Astrocyte of the spinal cord (primary cell): ENCODE measurements at regions not wholly inside any gene's neighbourhood (a gene's known extent, or its start where the extent isn't known, plus 50 kb on each side); places are given as distances from the start of the nearest gene placed in this dataset.

Source experiments
- DNase-seq: peaks from one replicate; pipeline ENCODE4 v3.0.0; 2011; ENCODE audit warnings: low read depth, low spot score
- H3K4me3 ChIP-seq: 2 replicates; pipeline ENCODE4 v1.5.1; 2011; ENCODE audit warnings: low read depth, mild to moderate bottlenecking, low read length, moderate library complexity
- in situ Hi-C: cut with HindIII; loops from 2 replicates; pipeline ENCODE4 v1.10.0; 2017; ENCODE audit warnings: low sequenced_read_pairs
- TF ChIP-seq, protein P1 (sequence below): IDR thresholded peaks from 2 replicates; pipeline ENCODE4 v1.5.1; 2012; ENCODE audit warnings: low read depth, mild to moderate bottlenecking, low read length, inconsistent platforms

DNA sequence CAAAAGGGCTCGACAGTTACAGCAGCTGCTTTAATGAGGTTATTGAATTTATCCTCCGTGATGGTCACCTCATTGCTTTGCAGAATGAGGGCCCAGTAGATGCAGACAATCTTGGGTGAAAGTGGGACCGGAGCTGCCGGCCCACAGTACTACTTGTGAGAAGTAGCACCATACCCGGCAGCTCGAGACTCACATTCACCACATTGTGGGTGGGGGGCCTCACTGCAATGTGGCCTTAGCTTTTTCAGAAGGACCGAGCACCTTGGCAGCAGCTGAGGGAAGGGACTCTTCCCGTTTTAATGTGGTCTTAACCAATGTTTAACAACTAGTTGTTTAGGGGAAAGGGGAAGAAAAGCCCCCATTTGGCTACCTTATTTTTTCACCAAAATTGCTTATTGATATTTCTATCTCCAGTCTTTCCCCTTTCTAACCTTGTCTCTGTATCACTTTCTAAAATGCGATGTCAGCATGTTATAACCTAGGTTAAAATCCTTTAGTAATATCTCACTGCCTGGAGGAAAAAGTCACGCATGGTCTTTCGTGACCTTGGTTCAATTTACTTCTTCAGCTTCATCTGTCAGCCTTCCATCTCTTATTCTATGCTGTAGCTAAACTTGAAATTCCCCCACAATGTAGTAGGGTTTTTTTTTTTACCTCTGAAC, 87.4 kb upstream of the PHYHIPL start:
- in situ Hi-C loops = no loop called here

GRCh38 chr10:59090817-59091622, 85.4 kb upstream of the PHYHIPL start:
- in situ Hi-C loops = no loop called here
- TF ChIP-seq, protein P1, sequence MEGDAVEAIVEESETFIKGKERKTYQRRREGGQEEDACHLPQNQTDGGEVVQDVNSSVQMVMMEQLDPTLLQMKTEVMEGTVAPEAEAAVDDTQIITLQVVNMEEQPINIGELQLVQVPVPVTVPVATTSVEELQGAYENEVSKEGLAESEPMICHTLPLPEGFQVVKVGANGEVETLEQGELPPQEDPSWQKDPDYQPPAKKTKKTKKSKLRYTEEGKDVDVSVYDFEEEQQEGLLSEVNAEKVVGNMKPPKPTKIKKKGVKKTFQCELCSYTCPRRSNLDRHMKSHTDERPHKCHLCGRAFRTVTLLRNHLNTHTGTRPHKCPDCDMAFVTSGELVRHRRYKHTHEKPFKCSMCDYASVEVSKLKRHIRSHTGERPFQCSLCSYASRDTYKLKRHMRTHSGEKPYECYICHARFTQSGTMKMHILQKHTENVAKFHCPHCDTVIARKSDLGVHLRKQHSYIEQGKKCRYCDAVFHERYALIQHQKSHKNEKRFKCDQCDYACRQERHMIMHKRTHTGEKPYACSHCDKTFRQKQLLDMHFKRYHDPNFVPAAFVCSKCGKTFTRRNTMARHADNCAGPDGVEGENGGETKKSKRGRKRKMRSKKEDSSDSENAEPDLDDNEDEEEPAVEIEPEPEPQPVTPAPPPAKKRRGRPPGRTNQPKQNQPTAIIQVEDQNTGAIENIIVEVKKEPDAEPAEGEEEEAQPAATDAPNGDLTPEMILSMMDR = no peak
- DNase-seq = no peak

More for the DNA sequence above, 87.4 kb upstream of the PHYHIPL start:
- DNase-seq = no peak
- TF ChIP-seq, protein P1 = no peak
- no peak overlapping the region for H3K4me3 ChIP-seq

GRCh38 chr10:59093461-59093860, 83.0 kb upstream of the PHYHIPL start:
- H3K4me3 ChIP-seq = no peak overlapping the region
- in situ Hi-C loops = no loop called here
- DNase-seq = no peak
- TF ChIP-seq, protein P1 = no peak

More at GRCh38 chr10:59090817-59091622, 85.4 kb upstream of the PHYHIPL start:
- no peak overlapping the region for H3K4me3 ChIP-seq

DNA sequence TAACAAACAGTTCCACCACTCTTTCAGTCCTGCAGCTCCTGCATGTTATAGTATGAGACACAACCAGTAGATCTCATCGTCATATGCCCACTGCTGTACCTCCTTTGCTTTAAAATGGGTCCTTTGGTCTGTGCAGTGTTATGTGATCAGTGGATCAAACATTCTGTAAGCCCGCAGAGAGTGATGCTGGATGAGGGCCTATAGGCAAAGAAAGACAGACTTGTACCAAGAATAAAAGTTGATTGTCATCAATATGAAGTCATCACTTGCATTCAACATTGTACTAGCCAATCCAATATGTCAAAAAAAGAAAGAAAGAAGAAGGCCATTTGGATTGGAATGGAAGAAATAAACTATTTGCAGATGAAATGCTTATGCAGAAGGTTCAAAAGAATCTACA, 79.8 kb upstream of the PHYHIPL start:
- DNase-seq = no peak
- in situ Hi-C loops = no loop called here
- H3K4me3 ChIP-seq = no peak overlapping the region
- TF ChIP-seq, protein P1 = no peak

DNA sequence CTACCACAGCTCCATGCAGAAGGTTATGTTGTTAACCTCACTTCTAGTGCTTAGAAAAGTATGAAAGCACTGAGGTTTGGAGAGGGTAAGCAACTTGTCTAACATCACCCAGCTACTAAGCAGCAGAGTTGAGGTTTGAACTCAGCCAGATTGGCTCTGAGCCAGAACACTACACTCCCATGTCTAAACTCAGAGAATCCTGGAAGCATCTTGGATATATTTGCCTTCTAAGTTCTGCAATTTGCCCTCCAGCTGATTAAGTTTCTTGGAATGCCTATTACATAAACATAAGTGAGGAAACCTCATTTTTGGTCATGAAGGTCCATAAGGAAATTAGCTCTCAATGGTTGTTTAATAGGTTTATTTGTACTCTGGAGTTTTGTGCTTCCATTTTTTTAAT, 78.1 kb upstream of the PHYHIPL start:
- in situ Hi-C loops = no loop called here
- DNase-seq = peak; percentile 53

GRCh38 chr10:59098831-59099452, 77.5 kb upstream of the PHYHIPL start:
- TF ChIP-seq, protein P1 = no peak
- in situ Hi-C loops = no loop called here
- DNase-seq = peak; percentile 66
- H3K4me3 ChIP-seq = no peak overlapping the region

More for the DNA sequence above, 78.1 kb upstream of the PHYHIPL start:
- TF ChIP-seq, protein P1 = no peak
- H3K4me3 ChIP-seq = no peak overlapping the region
